COLO668 (cell line): ENCODE measurements at regions not wholly inside any gene's neighbourhood (a gene's known extent, or its start where the extent isn't known, plus 50 kb on each side); places are given as distances from the start of the nearest gene placed in this dataset.
"Not testable (repeated sequence)": the region's sequence is repeated elsewhere in the genome, so short reads cannot be mapped to it uniquely, and the experiment has no call there.

Source experiments
- DNase-seq: peaks from one replicate; lab custom pipeline; 2025; ENCODE audit not compliant: unreplicated experiment; lab: John Stamatoyannopoulos, UW

DNA sequence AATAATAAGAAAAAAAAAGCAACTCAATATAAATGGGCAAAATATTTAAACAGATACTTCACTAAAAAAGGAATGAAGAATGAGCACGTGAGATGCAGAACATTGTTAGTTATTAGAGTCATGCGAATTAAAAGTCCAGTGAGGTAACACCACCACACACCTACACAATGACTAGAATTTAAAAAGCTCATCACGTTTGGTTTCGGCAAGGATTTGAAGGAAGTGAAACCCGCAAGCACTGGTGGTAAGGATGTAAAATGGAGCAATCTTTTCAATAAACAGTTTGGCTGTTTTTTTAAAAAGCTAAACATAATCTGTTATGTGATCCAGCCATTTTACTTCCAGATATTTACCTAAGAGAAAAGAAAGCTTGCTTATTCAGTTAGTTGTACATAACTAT lies 1181.6 kb upstream of the CELF4 start:
- no peak for DNase-seq

GRCh38 chr18:38720181-38720580 lies 1154.6 kb upstream of the CELF4 start:
- DNase-seq: not testable (repeated sequence)

DNA sequence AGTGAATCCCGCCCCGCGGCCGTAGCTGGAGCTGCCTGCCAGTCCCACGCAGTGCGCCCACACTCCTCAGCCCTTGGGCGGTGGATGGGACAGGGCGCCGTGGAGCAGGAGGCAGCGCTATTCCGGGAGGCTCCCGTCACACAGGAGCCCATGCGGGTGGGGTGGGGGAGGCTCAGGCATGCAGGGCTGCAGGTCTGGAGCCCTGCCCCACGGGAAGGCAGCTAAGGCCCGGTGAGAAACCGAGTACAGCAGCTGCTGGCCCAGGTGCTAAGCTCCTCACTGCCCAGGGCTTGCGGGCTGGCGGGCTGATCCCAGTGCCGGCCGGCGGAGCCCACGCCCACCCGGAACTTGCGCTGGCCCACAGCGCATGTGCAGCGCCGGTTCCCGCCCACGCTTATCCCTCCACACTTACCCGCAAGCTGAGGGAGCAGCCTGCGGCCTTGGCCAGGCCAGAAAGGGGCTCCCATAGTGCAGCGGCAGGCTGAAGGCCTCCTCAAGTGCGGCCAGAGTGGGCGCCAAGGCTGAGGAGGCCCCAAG lies 1152.8 kb upstream of the CELF4 start:
- no peak for DNase-seq

GRCh38 chr18:38709122-38709521 lies 1143.5 kb upstream of the CELF4 start:
- no peak for DNase-seq

DNA sequence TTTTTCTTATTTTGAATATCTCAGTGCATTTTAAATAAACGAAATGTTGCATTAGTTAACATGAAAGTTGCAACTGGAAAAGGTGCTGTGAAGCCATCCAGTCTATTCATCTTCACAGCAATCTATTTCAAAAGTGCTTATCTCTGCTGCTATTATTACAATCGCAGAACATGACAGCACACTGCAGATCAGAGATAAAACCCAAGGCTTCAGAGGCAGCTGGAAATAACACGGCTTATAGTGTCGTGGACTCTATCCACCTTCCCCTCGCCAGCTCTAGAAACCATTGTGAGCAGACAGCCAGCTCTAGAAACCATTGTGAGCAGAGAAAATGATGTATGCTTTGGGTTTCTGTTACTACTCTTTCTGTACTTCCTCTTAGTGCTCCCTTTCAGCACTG lies 1140.8 kb upstream of the CELF4 start:
- no peak for DNase-seq

- DNase-seq: no peak
Observed at GRCh38 chr18:38698088-38698487, 1132.5 kb upstream of the CELF4 start.

GRCh38 chr18:38695559-38696280 lies 1130.1 kb upstream of the CELF4 start:
- no peak for DNase-seq

DNA sequence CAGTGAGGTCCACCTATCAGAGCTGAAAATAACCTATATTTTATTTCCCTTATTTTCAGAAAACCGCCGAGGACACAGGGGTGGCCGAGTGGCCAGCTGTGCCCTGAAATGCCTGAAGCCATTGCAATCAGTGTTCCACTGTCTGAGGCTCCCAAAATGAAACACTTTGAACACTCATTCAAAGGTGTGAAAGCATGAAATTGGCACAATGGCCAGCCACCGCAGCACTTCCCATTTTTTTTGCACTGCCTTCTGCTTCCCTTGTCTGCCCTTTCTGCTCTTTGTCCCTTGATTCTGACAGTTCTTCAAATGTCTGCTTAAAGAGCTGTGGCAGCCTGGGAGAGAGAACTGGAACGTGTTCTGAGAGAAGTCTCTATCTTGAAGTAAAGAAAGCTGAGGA lies 1127.5 kb upstream of the CELF4 start:
- DNase-seq: no peak

- DNase-seq: no peak
Observed at GRCh38 chr18:38690626-38691025, 1125.0 kb upstream of the CELF4 start.

- DNase-seq: no peak
Observed at GRCh38 chr18:38688416-38688815, 1122.8 kb upstream of the CELF4 start.

- no peak for DNase-seq
Observed at GRCh38 chr18:38670486-38670885, 1104.9 kb upstream of the CELF4 start.

DNA sequence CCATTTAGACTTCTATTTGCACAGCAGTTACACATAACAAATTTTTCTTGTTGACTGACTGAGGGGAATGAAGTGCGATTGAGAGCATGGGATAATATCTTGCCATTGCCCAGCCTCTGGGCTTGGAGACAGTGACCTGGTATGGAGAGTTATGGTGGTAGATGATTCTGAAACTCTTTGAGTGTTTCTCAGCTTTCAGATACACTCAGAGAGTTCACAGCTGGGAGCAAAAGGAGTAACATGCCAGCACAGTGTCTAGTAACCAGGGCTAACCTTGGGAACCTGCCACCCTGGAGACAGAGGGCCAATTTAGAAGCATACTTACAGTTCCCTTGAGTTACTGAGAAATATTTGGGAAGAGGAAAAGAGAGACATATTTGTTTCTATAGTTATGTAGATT lies 1099.3 kb upstream of the CELF4 start:
- no peak for DNase-seq

DNA sequence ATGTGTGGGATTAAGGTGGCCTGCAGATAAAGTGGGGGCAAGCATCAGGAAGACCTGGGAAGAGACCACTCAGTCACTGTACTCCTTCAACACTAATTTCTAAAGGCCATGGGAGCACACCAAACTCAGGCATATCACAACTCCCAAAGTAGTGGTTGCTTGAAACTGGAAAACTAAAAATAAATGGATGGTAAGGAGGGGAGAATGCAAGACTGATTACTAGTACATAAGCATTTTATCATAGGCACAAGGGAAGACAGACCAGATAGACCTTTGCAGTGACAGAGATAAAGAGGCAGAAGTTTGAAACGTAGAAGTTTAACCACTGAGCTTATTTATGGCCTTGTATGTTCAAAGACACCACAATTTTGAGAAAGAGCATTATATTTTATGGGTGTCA lies 1098.1 kb upstream of the CELF4 start:
- no peak for DNase-seq

- DNase-seq: no peak
Observed at GRCh38 chr18:38663270-38663669, 1097.7 kb upstream of the CELF4 start.

GRCh38 chr18:38654946-38655345 lies 1089.3 kb upstream of the CELF4 start:
- DNase-seq: no peak

GRCh38 chr18:38651736-38652135 lies 1086.1 kb upstream of the CELF4 start:
- DNase-seq: no peak

DNA sequence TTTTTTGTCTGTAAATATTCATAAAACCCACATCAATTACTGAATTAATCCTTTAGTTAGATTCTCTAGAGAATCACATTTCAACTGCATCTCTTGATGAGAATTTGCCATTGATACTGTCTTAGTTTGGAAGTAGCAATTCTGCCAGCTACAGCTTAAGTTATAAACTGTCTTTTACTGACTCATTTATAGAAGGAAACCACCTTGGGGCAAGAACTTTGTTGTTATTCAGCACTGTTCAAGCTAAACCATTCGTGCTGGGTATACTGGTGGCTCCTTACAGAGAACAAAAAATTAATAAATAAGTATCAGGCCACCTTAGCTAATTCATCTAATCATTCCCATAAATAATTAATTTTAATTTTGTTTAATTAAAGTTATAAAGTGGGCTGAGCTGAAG lies 1082.6 kb upstream of the CELF4 start:
- DNase-seq: no peak

- DNase-seq: no peak
Observed at GRCh38 chr18:38646296-38646695, 1080.7 kb upstream of the CELF4 start.

GRCh38 chr18:38644875-38645641 lies 1079.5 kb upstream of the CELF4 start:
- DNase-seq: no peak

DNA sequence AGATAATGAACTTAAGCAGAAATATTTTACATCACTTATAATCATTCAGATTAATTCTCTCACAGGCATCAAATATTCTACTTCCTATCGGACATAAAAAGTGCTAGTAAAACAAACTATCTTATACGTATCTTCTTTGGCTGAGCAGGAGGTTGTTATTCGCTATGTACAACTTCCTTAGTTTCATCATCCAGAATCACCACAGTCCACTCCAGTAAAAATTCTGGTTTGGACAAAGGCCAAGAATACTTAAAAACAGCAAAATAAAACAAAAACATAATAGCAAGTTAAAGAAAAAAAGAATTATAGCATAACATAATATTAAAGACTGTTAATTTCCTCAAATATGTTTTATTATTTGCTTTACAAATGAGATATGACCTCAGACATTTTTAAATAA lies 1077.1 kb upstream of the CELF4 start:
- no peak for DNase-seq

- DNase-seq: not testable (repeated sequence)
Observed at GRCh38 chr18:38639700-38640099, 1074.1 kb upstream of the CELF4 start.

GRCh38 chr18:38635709-38636430 lies 1070.3 kb upstream of the CELF4 start:
- no peak for DNase-seq
